PC-9 (cell line): ENCODE measurements at regions not wholly inside any gene's neighbourhood (a gene's known extent, or its start where the extent isn't known, plus 50 kb on each side); places are given as distances from the start of the nearest gene placed in this dataset.
"Not testable (repeated sequence)": the region's sequence is repeated elsewhere in the genome, so short reads cannot be mapped to it uniquely, and the experiment has no call there.

ENCODE experiments used
- BruUV-seq: library from RNA; stranded (reverse); fragments of 400-500 nt; replicated peaks from 2 replicates; lab custom pipeline; 2021; lab: Mats Ljungman, UMichigan
- CTCF ChIA-PET: fragments of 300-600 bp; sonication (Branson Sonifier 250); formaldehyde crosslinking; loops from one replicate; lab custom pipeline; 2022; ENCODE audit warnings: antibody characterized with exemption; lab: Charles Lee
- POLR2A ChIA-PET: fragments of 300-600 bp; sonication (Branson Sonifier 250); formaldehyde crosslinking; loops from one replicate; lab custom pipeline; 2022; ENCODE audit warnings: antibody characterized with exemption; ENCODE audit not compliant: unreplicated experiment; lab: Charles Lee
- DNase-seq, 2 experiments: peaks; one replicate each; pipeline versions ENCODE4 v3.0.0 to v3.0.0-alpha.2; 2015 to 2022; ENCODE audit warnings: mixed read lengths in 1 of 2
- H2AFZ ChIP-seq: fragments of 200-600 bp; sonication (generic); 2 replicates; pipeline ENCODE4 v1.8.1; 2017; ENCODE audit warnings: antibody characterized with exemption
- H3F3A ChIP-seq: fragments of 200-600 bp; sonication (generic); 2 replicates; pipeline ENCODE4 v1.8.1; 2017; ENCODE audit warnings: antibody characterized with exemption, mild to moderate bottlenecking, low read depth; ENCODE audit not compliant: insufficient read depth
- H3K27ac ChIP-seq: fragments of 200-600 bp; sonication (generic); 2 replicates; pipeline ENCODE4 v1.6.1; 2016; ENCODE audit warnings: mixed run types
- H3K27me3 ChIP-seq: fragments of 200-600 bp; sonication (generic); 2 replicates; pipeline ENCODE4 v1.6.1; 2016; ENCODE audit warnings: low read depth, mixed run types; ENCODE audit not compliant: insufficient read depth
- H3K36me3 ChIP-seq: fragments of 200-600 bp; sonication (generic); 2 replicates; pipeline ENCODE4 v1.6.1; 2016; ENCODE audit warnings: low read depth, mixed run types
- H3K4me1 ChIP-seq: fragments of 200-600 bp; sonication (generic); replicated peaks from 2 replicates; pipeline ENCODE4 v1.6.1; 2016; ENCODE audit warnings: mixed run types; ENCODE audit not compliant: insufficient read depth
- H3K4me2 ChIP-seq: fragments of 200-600 bp; sonication (generic); 2 replicates; pipeline ENCODE4 v1.6.1; 2017; ENCODE audit warnings: mixed run types
- H3K4me3 ChIP-seq: fragments of 200-600 bp; sonication (generic); 2 replicates; pipeline ENCODE4 v1.6.1; 2016; ENCODE audit warnings: mixed run types
- H3K79me2 ChIP-seq: fragments of 200-600 bp; sonication (generic); 2 replicates; pipeline ENCODE4 v1.6.1; 2017; ENCODE audit warnings: low read depth, mixed run types
- H3K9me2 ChIP-seq: fragments of 200-600 bp; sonication (generic); 2 replicates; pipeline ENCODE4 v1.8.1; 2017; ENCODE audit warnings: mild to moderate bottlenecking; ENCODE audit not compliant: insufficient read depth
- H3K9me3 ChIP-seq: fragments of 200-600 bp; sonication (generic); 2 replicates; pipeline ENCODE4 v1.8.1; 2016; ENCODE audit warnings: low read depth; ENCODE audit not compliant: insufficient read depth
- H4K20me1 ChIP-seq: fragments of 200-600 bp; sonication (generic); 2 replicates; pipeline ENCODE4 v1.8.1; 2017; ENCODE audit not compliant: insufficient read depth
- EZH2 ChIP-seq: fragments of 200-600 bp; sonication (generic); IDR thresholded peaks from 2 replicates; pipeline ENCODE4 v1.8.0; 2017; ENCODE audit warnings: antibody characterized with exemption, low read depth
- intact Hi-C: fragments of 100-400 bp; cut with micrococcal nuclease; formaldehyde crosslinking; loops from one replicate; pipeline ENCODE4 v1.10.0; 2022; ENCODE audit not compliant: unreplicated experiment
- TF ChIP-seq, protein P1 (sequence below): fragments of 200-600 bp; sonication (generic); conservative IDR thresholded peaks from 2 replicates; pipeline ENCODE4 v1.6.1; 2017; ENCODE audit warnings: mixed run types, antibody characterized with exemption, mild to moderate bottlenecking, moderate library complexity

DNA sequence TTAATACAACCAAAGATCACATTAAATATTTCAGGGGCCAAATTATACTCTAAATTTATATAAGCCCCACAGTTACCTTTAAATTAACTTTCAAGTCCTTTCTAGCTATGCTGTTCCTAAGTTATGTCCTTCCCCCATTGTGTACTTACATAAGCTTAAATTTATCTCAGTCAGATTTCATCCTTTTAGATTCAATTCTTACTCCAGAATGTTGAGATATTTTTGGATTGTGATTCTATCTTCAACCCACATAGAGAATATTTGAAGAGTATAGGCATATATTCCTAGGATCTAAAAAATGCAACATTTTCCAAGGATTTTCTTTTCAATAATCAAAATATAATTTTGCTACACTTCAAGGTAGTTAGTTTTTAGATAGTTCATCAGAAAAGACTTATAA, 242.8 kb downstream of the KCNE4 start:
- Histone ChIP-seq H4K20me1 (no peaks in the 10 kb centered on the region), H3K79me2 (no peaks in the 10 kb centered on the region), H3K9me2 (no peaks in the 10 kb centered on the region), H3K27ac (no peak overlapping the region), H3K9me3 (0 out of 2 replicates have a peak, but pooled peaks cover 6% of the 10 kb centered on the region), H3K4me3 (no peak overlapping the region), H3F3A (no peaks in the 10 kb centered on the region), H2AFZ (no peak overlapping the region), H3K4me1 (peaks cover 7% of the 10 kb centered on the region), H3K4me2 (no peak overlapping the region), H3K36me3 (no peaks in the 10 kb centered on the region), H3K27me3 (no peaks in the 10 kb centered on the region)
- intact Hi-C loops, result no loop called here
- CTCF ChIA-PET, result interaction anchor here (0.6 kb wide), 1 partner anchor 36 kb away, joined by 3 read pairs; no protein-coding TSS in a partner anchor
- TF ChIP-seq, protein P1, sequence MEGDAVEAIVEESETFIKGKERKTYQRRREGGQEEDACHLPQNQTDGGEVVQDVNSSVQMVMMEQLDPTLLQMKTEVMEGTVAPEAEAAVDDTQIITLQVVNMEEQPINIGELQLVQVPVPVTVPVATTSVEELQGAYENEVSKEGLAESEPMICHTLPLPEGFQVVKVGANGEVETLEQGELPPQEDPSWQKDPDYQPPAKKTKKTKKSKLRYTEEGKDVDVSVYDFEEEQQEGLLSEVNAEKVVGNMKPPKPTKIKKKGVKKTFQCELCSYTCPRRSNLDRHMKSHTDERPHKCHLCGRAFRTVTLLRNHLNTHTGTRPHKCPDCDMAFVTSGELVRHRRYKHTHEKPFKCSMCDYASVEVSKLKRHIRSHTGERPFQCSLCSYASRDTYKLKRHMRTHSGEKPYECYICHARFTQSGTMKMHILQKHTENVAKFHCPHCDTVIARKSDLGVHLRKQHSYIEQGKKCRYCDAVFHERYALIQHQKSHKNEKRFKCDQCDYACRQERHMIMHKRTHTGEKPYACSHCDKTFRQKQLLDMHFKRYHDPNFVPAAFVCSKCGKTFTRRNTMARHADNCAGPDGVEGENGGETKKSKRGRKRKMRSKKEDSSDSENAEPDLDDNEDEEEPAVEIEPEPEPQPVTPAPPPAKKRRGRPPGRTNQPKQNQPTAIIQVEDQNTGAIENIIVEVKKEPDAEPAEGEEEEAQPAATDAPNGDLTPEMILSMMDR, result no peak
- no peak for TF ChIP-seq EZH2
- DNase-seq, result no peak
- POLR2A ChIA-PET, result no interaction called here
- BruUV-seq, result no TSS peak

DNA sequence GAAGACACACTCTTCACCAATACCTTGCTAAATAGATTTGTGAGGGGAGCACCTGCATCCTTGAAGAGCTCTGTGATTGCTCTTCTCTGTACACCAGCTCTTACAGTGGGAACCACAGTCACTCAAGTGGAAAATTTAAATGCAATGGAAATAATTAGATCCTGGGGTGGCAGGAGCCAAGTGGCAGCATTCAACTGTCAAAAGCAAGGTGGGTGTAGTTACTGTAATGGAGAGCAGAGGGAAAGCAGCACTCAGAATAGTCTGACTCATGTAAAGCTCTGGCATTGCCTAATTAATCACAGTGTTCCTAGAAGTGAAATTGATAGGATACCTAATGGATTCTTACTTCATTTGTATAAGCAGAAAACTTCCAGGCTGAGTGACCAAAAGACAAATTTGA, 245.8 kb downstream of the KCNE4 start:
- no peaks in the 10 kb centered on the region for H4K20me1 ChIP-seq
- H3K4me1 ChIP-seq, result no peaks in the 10 kb centered on the region; the same call in 1 of the 2 replicates
- ChIA-PET CTCF (no interaction called here), POLR2A (interaction anchor here (0.6 kb wide), 1 partner anchor 147 kb away, joined by 3 read pairs; no protein-coding TSS in a partner anchor)
- H2AFZ ChIP-seq, result no peak overlapping the region
- intact Hi-C loops, result no loop called here
- DNase-seq, result no peak
- H3K9me2 ChIP-seq, result 0 out of 2 replicates have a peak, but pooled peaks cover 4% of the 10 kb centered on the region
- H3K27me3 ChIP-seq, result no peaks in the 10 kb centered on the region
- 0 out of 2 replicates have a peak, but pooled peaks cover 6% of the 10 kb centered on the region for H3K9me3 ChIP-seq
- H3K4me2 ChIP-seq, result no peak overlapping the region
- no peak overlapping the region for H3K27ac ChIP-seq
- TF ChIP-seq EZH2, result no peak
- TF ChIP-seq, protein P1, result no peak
- H3K4me3 ChIP-seq, result no peak overlapping the region
- no peaks in the 10 kb centered on the region for H3K36me3 ChIP-seq
- H3F3A ChIP-seq, result no peaks in the 10 kb centered on the region
- BruUV-seq, result no TSS peak
- no peaks in the 10 kb centered on the region for H3K79me2 ChIP-seq

DNA sequence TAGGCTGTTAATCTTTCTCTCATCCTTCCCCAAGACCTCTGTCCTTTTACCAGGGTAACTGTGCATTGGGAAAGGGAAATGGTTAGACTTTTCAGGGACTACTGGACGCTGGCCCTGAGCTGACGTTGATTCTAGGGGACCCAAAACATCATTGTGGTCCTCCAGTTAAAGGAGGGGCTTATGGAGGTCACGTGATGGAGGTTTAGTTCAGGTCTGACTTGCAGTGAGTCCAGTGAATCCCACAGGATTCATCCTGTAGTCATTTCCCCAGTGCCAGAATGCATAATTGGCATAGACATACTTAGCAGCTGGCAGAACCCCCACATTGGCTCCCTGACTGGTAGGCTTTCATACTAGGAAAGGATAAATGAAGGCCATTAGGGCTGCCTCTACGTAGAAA, 246.3 kb downstream of the KCNE4 start:
- H3K79me2 ChIP-seq, H3K27ac ChIP-seq, H2AFZ ChIP-seq, H4K20me1 ChIP-seq, H3K9me2 ChIP-seq, H3K4me3 ChIP-seq, BruUV-seq, H3K4me1 ChIP-seq, H3K4me2 ChIP-seq, H3K9me3 ChIP-seq, intact Hi-C loops, H3K27me3 ChIP-seq, H3K36me3 ChIP-seq, DNase-seq, CTCF ChIA-PET, H3F3A ChIP-seq: not testable (repeated sequence)
- POLR2A ChIA-PET, result interaction anchor here (0.6 kb wide), 1 partner anchor 147 kb away, joined by 3 read pairs; no protein-coding TSS in a partner anchor

DNA sequence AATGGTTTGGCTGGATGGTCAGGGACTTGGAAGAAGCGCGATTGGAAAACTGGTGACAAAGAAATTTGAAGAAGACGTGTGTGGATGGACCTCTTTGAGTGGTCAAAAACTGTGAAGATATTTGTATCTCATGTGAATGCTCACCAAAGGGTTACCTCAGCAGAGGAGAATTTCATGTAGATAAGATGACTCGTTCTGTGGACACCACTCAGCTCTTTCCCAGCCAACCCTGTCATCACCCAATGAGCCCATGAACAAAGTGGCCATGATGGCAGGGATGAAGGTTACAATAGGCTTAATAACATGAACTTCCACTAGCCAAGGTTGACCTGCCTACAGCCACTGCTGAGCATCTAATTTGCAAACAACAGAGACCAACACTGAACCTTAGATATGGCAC, 248.3 kb downstream of the KCNE4 start:
- POLR2A ChIA-PET, result no interaction called here
- Histone ChIP-seq H3K36me3 (no peaks in the 10 kb centered on the region), H4K20me1 (no peaks in the 10 kb centered on the region)

More for the DNA sequence above, 248.3 kb downstream of the KCNE4 start:
- Histone ChIP-seq H3F3A (no peaks in the 10 kb centered on the region), H3K4me2 (no peak overlapping the region), H3K27me3 (no peaks in the 10 kb centered on the region), H3K4me3 (no peak overlapping the region), H3K27ac (no peak overlapping the region), H3K9me2 (0 out of 2 replicates have a peak, but pooled peaks cover 4% of the 10 kb centered on the region), H3K4me1 (no peaks in the 10 kb centered on the region), H3K79me2 (no peaks in the 10 kb centered on the region), H3K9me3 (no peaks in the 10 kb centered on the region), H2AFZ (no peak overlapping the region)
- intact Hi-C loops, result no loop called here
- no TSS peak for BruUV-seq
- TF ChIP-seq, protein P1, result no peak
- TF ChIP-seq EZH2, result no peak
- no peak for DNase-seq
- CTCF ChIA-PET, result no interaction called here
